CD14-positive monocyte (primary cell): ENCODE measurements at regions not wholly inside any gene's neighbourhood (a gene's known extent, or its start where the extent isn't known, plus 50 kb on each side); places are given as distances from the start of the nearest gene placed in this dataset.

Source experiments
- DNase-seq, 3 donors: peaks; one replicate each; pipeline ENCODE4 v3.0.0-alpha.2; 2011 to 2022
- H2AFZ ChIP-seq: 2 replicates; pipeline ENCODE4 v1.6.0; 2012; ENCODE audit warnings: mild to moderate bottlenecking, low read depth, low read length, inconsistent platforms; ENCODE audit not compliant: insufficient read depth, poor library complexity, severe bottlenecking
- H3K27ac ChIP-seq, 2 donors: 1 replicate in 1 of 2; 2 replicates in 1 of 2; pipeline ENCODE4 v1.5.1; 2012 to 2013; ENCODE audit warnings: low read length in 2 of 2, control low read depth in 1 of 2, inconsistent platforms in 1 of 2, low read depth in 1 of 2, mild to moderate bottlenecking in 1 of 2
- H3K27me3 ChIP-seq, 2 donors: one replicate each; pipeline versions ENCODE4 v1.6.0 to v1.6.1; 2011 to 2013; ENCODE audit warnings: low read length in 2 of 2; ENCODE audit not compliant: control insufficient read depth in 2 of 2, insufficient read depth in 2 of 2
- H3K36me3 ChIP-seq, 2 donors: replicated peaks in 1 of 2; 1 replicate in 1 of 2; 2 replicates in 1 of 2; pipeline versions ENCODE4 v1.5.1 to v1.6.1; 2012 to 2013; ENCODE audit warnings: low read length in 2 of 2, control low read depth in 1 of 2, inconsistent platforms in 1 of 2, mild to moderate bottlenecking in 1 of 2; ENCODE audit not compliant: insufficient read depth in 2 of 2, control insufficient read depth in 1 of 2
- H3K4me1 ChIP-seq, 2 donors: 1 replicate in 1 of 2; 2 replicates in 1 of 2; pipeline versions ENCODE4 v1.5.1 to v1.6.1; 2012 to 2013; ENCODE audit warnings: low read length in 2 of 2, control low read depth in 1 of 2, inconsistent platforms in 1 of 2, mild to moderate bottlenecking in 1 of 2, moderate library complexity in 1 of 2; ENCODE audit not compliant: insufficient read depth in 2 of 2, control insufficient read depth in 1 of 2
- H3K4me2 ChIP-seq: replicated peaks from 2 replicates; pipeline ENCODE3; 2012; ENCODE audit warnings: low read length, moderate library complexity, mild to moderate bottlenecking; ENCODE audit not compliant: poor library complexity, severe bottlenecking; ENCODE audit errors: extremely low read depth
- H3K4me3 ChIP-seq, 3 experiments: fragments of 200-600 bp in 1 of 3; sonication (generic) in 1 of 3; replicated peaks in 1 of 3; 1 replicate in 2 of 3; 2 replicates in 1 of 3; pipeline ENCODE4 v1.5.1; 2011 to 2013; ENCODE audit warnings: low read length in 3 of 3, mild to moderate bottlenecking in 3 of 3, control low read depth in 2 of 3, low read depth in 2 of 3, inconsistent platforms in 1 of 3, moderate library complexity in 1 of 3
- H3K79me2 ChIP-seq: 2 replicates; pipeline ENCODE4 v1.6.0; 2012; ENCODE audit warnings: mild to moderate bottlenecking, control low read depth, inconsistent platforms, low read length, moderate library complexity; ENCODE audit not compliant: insufficient read depth
- H3K9ac ChIP-seq: 2 replicates; pipeline ENCODE4 v1.6.0; 2017; ENCODE audit warnings: low read length, mild to moderate bottlenecking; ENCODE audit not compliant: insufficient read depth, poor library complexity, severe bottlenecking
- H3K9me3 ChIP-seq, 2 donors: replicated peaks in 1 of 2; 1 replicate in 1 of 2; 2 replicates in 1 of 2; pipeline versions ENCODE4 v1.5.1 to v1.6.1; 2012 to 2013; ENCODE audit warnings: low read length in 2 of 2, control low read depth in 1 of 2; ENCODE audit not compliant: control insufficient read depth in 1 of 2, insufficient read depth in 1 of 2
- H4K20me1 ChIP-seq: 2 replicates; pipeline ENCODE4 v1.6.0; 2012; ENCODE audit warnings: mild to moderate bottlenecking, low read length, control low read depth, moderate library complexity; ENCODE audit not compliant: insufficient read depth
- H3K27ac Mint-ChIP-seq, 7 donors: one replicate each; pipeline ENCODE4 v1.8.0; 2020; ENCODE audit warnings: mild to moderate bottlenecking in 7 of 7, mixed read lengths in 7 of 7, moderate library complexity in 6 of 7, inconsistent platforms in 2 of 7
- H3K27me3 Mint-ChIP-seq, 3 donors: one replicate each; pipeline ENCODE4 v1.8.0; 2021 to 2022; ENCODE audit warnings: low read depth in 3 of 3, mild to moderate bottlenecking in 3 of 3, mixed read lengths in 3 of 3, moderate library complexity in 3 of 3, inconsistent platforms in 1 of 3
- H3K36me3 Mint-ChIP-seq, 2 donors: one replicate each; pipeline ENCODE4 v1.8.0; 2020; ENCODE audit warnings: mixed read lengths in 2 of 2, inconsistent platforms in 1 of 2, mild to moderate bottlenecking in 1 of 2
- H3K4me1 Mint-ChIP-seq: one replicate; pipeline ENCODE4 v1.8.0; 2020; ENCODE audit warnings: mild to moderate bottlenecking, mixed read lengths
- H3K4me3 Mint-ChIP-seq, 2 donors: one replicate each; pipeline ENCODE4 v1.8.0; 2020; ENCODE audit warnings: mild to moderate bottlenecking in 2 of 2, mixed read lengths in 2 of 2, moderate library complexity in 1 of 2
- H3K9me3 Mint-ChIP-seq, 7 donors: one replicate each; pipeline ENCODE4 v1.8.0; 2020 to 2022; ENCODE audit warnings: mixed read lengths in 7 of 7, mild to moderate bottlenecking in 6 of 7, moderate library complexity in 6 of 7, inconsistent platforms in 2 of 7
- WGBS: methylation state at CpG from one replicate; pipeline ENCODE4 v1.1.5; 2013; ENCODE audit warnings: missing lambda C conversion rate; ENCODE audit not compliant: insufficient coverage; 5-methylcytosine and 5-hydroxymethylcytosine counted together
- intact Hi-C, 2 donors: fragments of 100-400 bp; cut with micrococcal nuclease; formaldehyde crosslinking; loops; one replicate each; pipeline versions ENCODE4 v1.15.0 to v1.15.1; 2023
- TF ChIP-seq, protein P1 (sequence below): fragments of 200-600 bp; IDR thresholded peaks from one replicate; pipeline ENCODE4 v1.8.0; 2022; ENCODE audit warnings: antibody characterized with exemption, mild to moderate bottlenecking

- no peaks in the 10 kb centered on the region for H3K27me3 Mint-ChIP-seq
- TF ChIP-seq, protein P1, sequence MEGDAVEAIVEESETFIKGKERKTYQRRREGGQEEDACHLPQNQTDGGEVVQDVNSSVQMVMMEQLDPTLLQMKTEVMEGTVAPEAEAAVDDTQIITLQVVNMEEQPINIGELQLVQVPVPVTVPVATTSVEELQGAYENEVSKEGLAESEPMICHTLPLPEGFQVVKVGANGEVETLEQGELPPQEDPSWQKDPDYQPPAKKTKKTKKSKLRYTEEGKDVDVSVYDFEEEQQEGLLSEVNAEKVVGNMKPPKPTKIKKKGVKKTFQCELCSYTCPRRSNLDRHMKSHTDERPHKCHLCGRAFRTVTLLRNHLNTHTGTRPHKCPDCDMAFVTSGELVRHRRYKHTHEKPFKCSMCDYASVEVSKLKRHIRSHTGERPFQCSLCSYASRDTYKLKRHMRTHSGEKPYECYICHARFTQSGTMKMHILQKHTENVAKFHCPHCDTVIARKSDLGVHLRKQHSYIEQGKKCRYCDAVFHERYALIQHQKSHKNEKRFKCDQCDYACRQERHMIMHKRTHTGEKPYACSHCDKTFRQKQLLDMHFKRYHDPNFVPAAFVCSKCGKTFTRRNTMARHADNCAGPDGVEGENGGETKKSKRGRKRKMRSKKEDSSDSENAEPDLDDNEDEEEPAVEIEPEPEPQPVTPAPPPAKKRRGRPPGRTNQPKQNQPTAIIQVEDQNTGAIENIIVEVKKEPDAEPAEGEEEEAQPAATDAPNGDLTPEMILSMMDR, result no peak
- no peak for DNase-seq
- 93% methylated on average over 3 of the region's 4 CpGs for WGBS
- Histone ChIP-seq H2AFZ (no peak overlapping the region), H3K27ac (no peak overlapping the region), H3K4me2 (no peak overlapping the region), H4K20me1 (no peaks in the 10 kb centered on the region), H3K4me1 (no peaks in the 10 kb centered on the region), H3K4me3 (no peak overlapping the region), H3K9me3 (peaks cover 0 to 6% of the 10 kb centered on the region in 2 donors), H3K27me3 (no peaks in the 10 kb centered on the region), H3K79me2 (no peaks in the 10 kb centered on the region), H3K36me3 (no peaks in the 10 kb centered on the region), H3K9ac (no peak overlapping the region)
- H3K9me3 Mint-ChIP-seq, result peaks cover 0 to 5% (median 4%) of the 10 kb centered on the region in 7 donors
- no peaks in the 10 kb centered on the region for H3K36me3 Mint-ChIP-seq
- H3K4me1 Mint-ChIP-seq, result no peaks in the 10 kb centered on the region
- no peak overlapping the region for H3K27ac Mint-ChIP-seq
- intact Hi-C loops, result no loop called here
- H3K4me3 Mint-ChIP-seq, result no peak overlapping the region
Measured at GRCh38 chr2:5444854-5445253, 247.3 kb upstream of the SOX11 start.

DNA sequence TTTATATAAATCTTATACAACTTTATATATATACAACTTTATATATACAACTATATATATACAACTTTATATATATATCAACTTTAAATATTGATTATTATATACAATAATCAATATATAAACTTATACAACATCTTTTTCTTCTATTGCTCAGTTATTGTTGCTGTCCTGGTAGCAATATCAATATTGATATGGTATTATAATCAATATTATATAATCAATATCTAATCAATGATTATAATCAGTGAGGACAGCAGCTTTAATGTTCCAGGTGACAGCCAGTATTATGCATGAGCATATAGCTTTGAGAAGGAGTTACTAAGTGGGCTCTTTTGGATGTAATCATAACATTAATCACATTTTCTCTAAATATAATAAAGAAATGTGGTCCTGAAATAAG, 242.3 kb upstream of the SOX11 start:
- Mint-ChIP-seq H3K4me1 (no peaks in the 10 kb centered on the region), H3K36me3 (no peaks in the 10 kb centered on the region), H3K4me3 (no peak overlapping the region), H3K27ac (no peak overlapping the region), H3K27me3 (no peaks in the 10 kb centered on the region), H3K9me3 (peaks cover 0 to 2% (median 1%) of the 10 kb centered on the region in 7 donors)
- Histone ChIP-seq H3K4me2 (no peak overlapping the region), H3K9me3 (no peaks in the 10 kb centered on the region), H3K27ac (no peak overlapping the region), H3K4me3 (no peak overlapping the region), H3K4me1 (no peaks in the 10 kb centered on the region), H3K36me3 (no peaks in the 10 kb centered on the region), H3K79me2 (no peaks in the 10 kb centered on the region), H3K9ac (no peak overlapping the region), H4K20me1 (no peaks in the 10 kb centered on the region), H2AFZ (no peak overlapping the region), H3K27me3 (no peaks in the 10 kb centered on the region)
- DNase-seq, result no peak
- intact Hi-C loops, result no loop called here
- TF ChIP-seq, protein P1, result no peak
